ENCODE measurements at regions not wholly inside any gene's neighbourhood (a gene's known extent, or its start where the extent isn't known, plus 50 kb on each side); places are given as distances from the start of the nearest gene placed in this dataset.

- no peak overlapping the region for H4K8ac ChIP-seq (ENCODE audit: extremely low read depth, insufficient read depth, low read length)
- no peak overlapping the region for H3K27ac ChIP-seq (ENCODE audit: low read depth, low read length)
- WGBS, 2 experiments (ENCODE audit: extremely low coverage in 1 of 2, insufficient coverage in 1 of 2, insufficient read length in 1 of 2, insufficient replicate concordance in 2 of 2, low coverage in 1 of 2, low lambda C conversion rate in 2 of 2, missing lambda C conversion rate in 1 of 2): 75% methylated on average over 1 of the region's 1 CpG; no CpG with 5 or more reads in 1 of the 2 experiments
- H3K23me2 ChIP-seq (ENCODE audit: low read depth, low read length): no peaks in the 10 kb centered on the region
- H4K5ac ChIP-seq (ENCODE audit: insufficient read length, low read depth, low read length): no peak overlapping the region
- no peaks in the 10 kb centered on the region for H3K79me1 ChIP-seq (ENCODE audit: low read depth, low read length)
- no peaks in the 10 kb centered on the region for H3K9me3 ChIP-seq (ENCODE audit: insufficient read depth in 2 of 2, low read depth in 1 of 2, low read length in 1 of 2)
- H2BK120ac ChIP-seq (replicated peaks; ENCODE audit: low read depth, low read length): no peak overlapping the region
- no peak overlapping the region for H3K56ac ChIP-seq (replicated peaks; ENCODE audit: insufficient read length, low read depth, low read length)
- H4K20me1 ChIP-seq (replicated peaks in 1 of 2; ENCODE audit: control insufficient read depth in 1 of 2, insufficient read depth in 2 of 2, low read length in 2 of 2): no peaks in the 10 kb centered on the region
- H3K23ac ChIP-seq (ENCODE audit: insufficient read length): no peak overlapping the region
- no peak for DNase-seq (ENCODE audit: low read depth in 1 of 2, low spot score in 2 of 2)
- no peaks in the 10 kb centered on the region for H3K79me2 ChIP-seq (ENCODE audit: control insufficient read depth in 1 of 2, insufficient read depth in 2 of 2, low read length in 2 of 2)
- H3K4me2 ChIP-seq (ENCODE audit: insufficient read depth in 1 of 2, low read depth in 2 of 2, low read length in 2 of 2): no peak overlapping the region
- H3K27me3 ChIP-seq (replicated peaks in 1 of 4; ENCODE audit: control insufficient read depth in 3 of 4, extremely low read depth in 1 of 4, insufficient read depth in 3 of 4, low read length in 3 of 4): no peaks in the 10 kb centered on the region
- H3K14ac ChIP-seq (ENCODE audit: insufficient read length): no peak overlapping the region
- no peak overlapping the region for H3K4ac ChIP-seq (replicated peaks; ENCODE audit: insufficient read length, low read depth, low read length)
- no peak overlapping the region for H2BK12ac ChIP-seq (ENCODE audit: low read depth, low read length)
- FAIRE-seq: no peak
- H4K91ac ChIP-seq (replicated peaks; ENCODE audit: insufficient read length, low read length): no peak overlapping the region
- H2AK5ac ChIP-seq (ENCODE audit: low read depth, low read length): no peak overlapping the region
- H3K4me1 ChIP-seq (replicated peaks in 1 of 4; ENCODE audit: control insufficient read depth in 3 of 4, insufficient read depth in 4 of 4, low read length in 3 of 4): no peaks in the 10 kb centered on the region
- H3K9ac ChIP-seq (replicated peaks in 1 of 4; ENCODE audit: extremely low read depth in 1 of 4, low read depth in 3 of 4, low read length in 3 of 4): no peak overlapping the region
- ChIA-PET POLR2A (ENCODE audit: partially characterized antibody) (no interaction called here), CTCF (ENCODE audit: partially characterized antibody) (no interaction called here)
- no peak overlapping the region for H2BK20ac ChIP-seq (ENCODE audit: low read length)
- no peak overlapping the region for H3K18ac ChIP-seq (ENCODE audit: extremely low read depth, low read length)
- no peak overlapping the region for H2BK5ac ChIP-seq (ENCODE audit: low read depth, low read length)
- H2AFZ ChIP-seq (ENCODE audit: low read length): no peak overlapping the region
- no peak overlapping the region for H2BK15ac ChIP-seq (ENCODE audit: low read length)
- H3K36me3 ChIP-seq (ENCODE audit: control insufficient read depth in 2 of 4, insufficient read depth in 4 of 4, low read length in 3 of 4): no peaks in the 10 kb centered on the region
- H3K4me3 ChIP-seq (ENCODE audit: extremely low read depth in 1 of 4, insufficient read depth in 2 of 4, low read depth in 3 of 4, low read length in 4 of 4): no peak overlapping the region
Observed at GRCh38 chr2:14533131-14533757, 99.3 kb upstream of the LRATD1 start.

All from H1 (cell line).